Stimulated activated CD4-positive, alpha-beta T cell treated with anti-CD3 and anti-CD28 coated beads, Interleukin-1b, Interleukin-23, amount 100 ng/mL, for 4 hours (primary cell): ENCODE measurements at regions not wholly inside any gene's neighbourhood (a gene's known extent, or its start where the extent isn't known, plus 50 kb on each side); places are given as distances from the start of the nearest gene placed in this dataset.
"Not testable (repeated sequence)": the region's sequence is repeated elsewhere in the genome, so short reads cannot be mapped to it uniquely, and the experiment has no call there.

ENCODE experiments used
- DNase-seq, 2 donors: peaks; one replicate each; pipeline ENCODE4 v3.0.0-alpha.2; 2020; ENCODE audit warnings: low read depth in 2 of 2

- no peak for DNase-seq
Measured at GRCh38 chr3:194879991-194880939, 194.6 kb downstream of the FAM43A start.

GRCh38 chr3:194880940-194881925, 195.6 kb downstream of the FAM43A start:
- DNase-seq, result no peak

- no peak for DNase-seq
Measured at GRCh38 chr3:194884649-194885315, 199.1 kb downstream of the FAM43A start.

- no peak for DNase-seq
Measured at GRCh38 chr3:194885766-194886165, 200.1 kb downstream of the FAM43A start.

GRCh38 chr3:194886836-194887235, 201.2 kb downstream of the FAM43A start:
- no peak for DNase-seq

GRCh38 chr3:194888062-194888461, 202.4 kb downstream of the FAM43A start:
- DNase-seq, result not testable (repeated sequence)

- DNase-seq, result no peak
Measured at GRCh38 chr3:194888916-194889315, 203.2 kb downstream of the FAM43A start.

GRCh38 chr3:194890091-194890490, 204.4 kb downstream of the FAM43A start:
- no peak for DNase-seq

- no peak for DNase-seq
Measured at GRCh38 chr3:194893121-194893987, 207.7 kb downstream of the FAM43A start.

- DNase-seq, result no peak
Measured at GRCh38 chr3:194894538-194894937, 208.9 kb downstream of the FAM43A start.

GRCh38 chr3:194900854-194901522, 215.3 kb downstream of the FAM43A start:
- DNase-seq, result no peak

GRCh38 chr3:194903447-194903846, 217.8 kb downstream of the FAM43A start:
- DNase-seq, result not testable (repeated sequence)

- not testable (repeated sequence) for DNase-seq
Measured at GRCh38 chr3:194904999-194905398, 219.3 kb downstream of the FAM43A start.

- DNase-seq, result no peak
Measured at GRCh38 chr3:194905696-194906095, 220.0 kb downstream of the FAM43A start.

GRCh38 chr3:194906229-194906629, 220.5 kb downstream of the FAM43A start:
- DNase-seq, result no peak

- no peak for DNase-seq
Measured at GRCh38 chr3:194906970-194907629, 221.4 kb downstream of the FAM43A start.

GRCh38 chr3:194907811-194908210, 222.1 kb downstream of the FAM43A start:
- no peak for DNase-seq

- DNase-seq, result no peak
Measured at GRCh38 chr3:194908496-194908895, 222.8 kb downstream of the FAM43A start.

GRCh38 chr3:194908972-194909371, 223.3 kb downstream of the FAM43A start:
- DNase-seq, result no peak
